Liver (tissue), 8 donors: ENCODE measurements at regions not wholly inside any gene's neighbourhood (a gene's known extent, or its start where the extent isn't known, plus 50 kb on each side); places are given as distances from the start of the nearest gene placed in this dataset.

Source experiments
- DNase-seq: peaks from one replicate; pipeline ENCODE4 v3.0.0-alpha.2; 2017; ENCODE audit warnings: low spot score
- H3K27ac ChIP-seq, 2 donors: one replicate each; pipeline ENCODE4 v1.7.0; 2013; ENCODE audit warnings: inconsistent platforms in 2 of 2, low read length in 2 of 2, control low read depth in 1 of 2, low read depth in 1 of 2, mild to moderate bottlenecking in 1 of 2
- H3K27me3 ChIP-seq, 4 donors: one replicate each; pipeline versions ENCODE4 v1.6.1 to v1.7.0; 2013; ENCODE audit warnings: low read length in 3 of 4, inconsistent platforms in 1 of 4, mild to moderate bottlenecking in 1 of 4, moderate library complexity in 1 of 4; ENCODE audit not compliant: control insufficient read depth in 4 of 4, insufficient read depth in 4 of 4
- H3K36me3 ChIP-seq, 4 donors: one replicate each; pipeline versions ENCODE4 v1.6.1 to v1.7.0; 2013; ENCODE audit warnings: low read length in 3 of 4, mild to moderate bottlenecking in 3 of 4, low read depth in 1 of 4, moderate library complexity in 1 of 4; ENCODE audit not compliant: control insufficient read depth in 4 of 4, insufficient read depth in 3 of 4
- H3K4me1 ChIP-seq, 4 donors: one replicate each; pipeline versions ENCODE4 v1.6.1 to v1.7.0; 2013; ENCODE audit warnings: low read length in 3 of 4, mild to moderate bottlenecking in 3 of 4, moderate library complexity in 1 of 4; ENCODE audit not compliant: control insufficient read depth in 4 of 4, insufficient read depth in 4 of 4
- H3K4me3 ChIP-seq, 3 donors: one replicate each; pipeline versions ENCODE4 v1.6.1 to v1.7.0; 2013; ENCODE audit warnings: low read length in 3 of 3, control low read depth in 1 of 3, low read depth in 1 of 3, mild to moderate bottlenecking in 1 of 3
- H3K9ac ChIP-seq, 2 donors: one replicate each; pipeline ENCODE4 v1.7.0; 2013; ENCODE audit warnings: low read length in 2 of 2, mild to moderate bottlenecking in 2 of 2, moderate library complexity in 2 of 2, control low read depth in 1 of 2, low read depth in 1 of 2
- H3K9me3 ChIP-seq, 4 donors: one replicate each; pipeline versions ENCODE4 v1.6.1 to v1.7.0; 2013; ENCODE audit warnings: low read length in 3 of 4; ENCODE audit not compliant: control insufficient read depth in 4 of 4
- EGR1 ChIP-seq, 2 donors: IDR thresholded peaks; 2 replicates each; pipeline ENCODE4 v1.6.1; 2016 to 2018; ENCODE audit warnings: antibody characterized with exemption in 2 of 2, low read depth in 2 of 2
- FOXA1 ChIP-seq: IDR thresholded peaks from 2 replicates; pipeline ENCODE4 v1.6.1; 2016; ENCODE audit warnings: antibody characterized with exemption
- FOXA2 ChIP-seq: IDR thresholded peaks from 2 replicates; pipeline ENCODE4 v1.6.1; 2016; ENCODE audit warnings: antibody characterized with exemption
- GABPA ChIP-seq, 2 donors: IDR thresholded peaks in 1 of 2; conservative IDR thresholded peaks in 1 of 2; 2 replicates each; pipeline ENCODE4 v1.6.1; 2016; ENCODE audit warnings: antibody characterized with exemption in 2 of 2, mild to moderate bottlenecking in 1 of 2, moderate library complexity in 1 of 2
- HNF4A ChIP-seq, 2 donors: conservative IDR thresholded peaks; 2 replicates each; pipeline ENCODE4 v1.6.1; 2016; ENCODE audit warnings: antibody characterized with exemption in 2 of 2, mild to moderate bottlenecking in 2 of 2
- HNF4G ChIP-seq: IDR thresholded peaks from 2 replicates; pipeline ENCODE4 v1.6.1; 2016; ENCODE audit warnings: antibody characterized with exemption
- JUND ChIP-seq, 2 donors: IDR thresholded peaks; 2 replicates each; pipeline ENCODE4 v1.6.1; 2016; ENCODE audit warnings: antibody characterized with exemption in 2 of 2
- NR2F2 ChIP-seq: IDR thresholded peaks from 2 replicates; pipeline ENCODE4 v1.6.1; 2016; ENCODE audit warnings: antibody characterized with exemption
- RAD21 ChIP-seq, 2 donors: IDR thresholded peaks; 2 replicates each; pipeline ENCODE4 v1.6.1; 2016; ENCODE audit warnings: antibody characterized with exemption in 2 of 2, mild to moderate bottlenecking in 2 of 2
- RXRA ChIP-seq, 2 donors: IDR thresholded peaks; 2 replicates each; pipeline ENCODE4 v1.6.1; 2017 to 2018; ENCODE audit warnings: antibody characterized with exemption in 2 of 2, mild to moderate bottlenecking in 1 of 2
- SP1 ChIP-seq: IDR thresholded peaks from 2 replicates; pipeline ENCODE4 v1.6.1; 2018; ENCODE audit warnings: antibody characterized with exemption, mild to moderate bottlenecking
- TAF1 ChIP-seq: conservative IDR thresholded peaks from 2 replicates; pipeline ENCODE4 v1.6.1; 2016; ENCODE audit warnings: antibody characterized with exemption, mild to moderate bottlenecking
- YY1 ChIP-seq: IDR thresholded peaks from 2 replicates; pipeline ENCODE4 v1.6.1; 2016; ENCODE audit warnings: antibody characterized with exemption, mild to moderate bottlenecking
- WGBS: extraction: QIAGEN DNeasy Blood & Tissue Kit; methylation state at CpG from one replicate; pipeline ENCODE4 v1.1.7; 2013; 5-methylcytosine and 5-hydroxymethylcytosine counted together
- TF ChIP-seq, protein P1 (sequence below): fragments of 150-350 bp; IDR thresholded peaks from 2 replicates; pipeline ENCODE4 v1.5.1; 2017; ENCODE audit warnings: improper control_type of control experiment, low read depth, low read length; ENCODE audit not compliant: missing input control
- TF ChIP-seq, protein P2 (sequence below): IDR thresholded peaks from 2 replicates; pipeline ENCODE4 v1.6.1; 2016; ENCODE audit warnings: antibody characterized with exemption
- TF ChIP-seq, protein P3 (sequence below): IDR thresholded peaks from 2 replicates; pipeline ENCODE4 v1.6.1; 2016; ENCODE audit warnings: antibody characterized with exemption, mild to moderate bottlenecking
- TF ChIP-seq, protein P4 (sequence below): IDR thresholded peaks from 2 replicates; pipeline ENCODE4 v1.6.1; 2016; ENCODE audit warnings: antibody characterized with exemption
- TF ChIP-seq, protein P5 (sequence below): IDR thresholded peaks from 2 replicates; pipeline ENCODE4 v1.6.1; 2016; ENCODE audit warnings: antibody characterized with exemption
- donor health status: healthy.
- donor health status: healthy.
- donor health status: healthy.
- donor health status: healthy.
- donor health status: healthy.

DNA sequence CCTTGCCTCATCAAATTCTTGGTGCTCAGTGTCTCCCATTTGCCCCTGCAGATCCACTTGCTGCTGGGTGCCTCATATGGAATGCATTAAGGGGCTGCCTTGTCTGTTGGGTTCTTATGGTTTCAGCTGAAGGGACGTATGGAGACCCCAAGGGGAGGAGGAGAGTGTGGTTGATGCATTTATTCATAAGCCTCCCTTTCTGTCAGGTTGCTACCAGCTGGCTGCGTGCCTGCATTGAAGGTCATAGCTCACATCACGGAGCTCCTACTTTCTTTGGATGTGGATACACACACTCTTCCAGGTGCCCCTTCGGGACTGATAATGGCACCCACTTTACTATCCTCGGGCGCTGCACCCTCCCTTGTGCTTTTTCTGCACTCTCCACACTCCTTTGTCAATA is 377.9 kb downstream of the SLC4A3 start:
- WGBS = 73% methylated on average over 6 of the region's 6 CpGs
- TF ChIP-seq FOXA2 (no peak), RXRA (IDR thresholded peaks at IDR 0.05) (no peak), HNF4G (no peak), RAD21 (IDR thresholded peaks at IDR 0.05) (no peak), TAF1 (no peak), SP1 (no peak), HNF4A (conservative IDR thresholded peaks at IDR 0.05) (no peak), YY1 (no peak), FOXA1 (no peak), JUND (IDR thresholded peaks at IDR 0.05) (no peak), EGR1 (IDR thresholded peaks at IDR 0.05; ENCODE audit: low read depth in 2 of 2) (no peak), GABPA (IDR thresholded peaks at IDR 0.05 in 1 of 2, conservative IDR thresholded peaks at IDR 0.05 in 1 of 2) (no peak), NR2F2 (no peak)
- TF ChIP-seq, protein P1, sequence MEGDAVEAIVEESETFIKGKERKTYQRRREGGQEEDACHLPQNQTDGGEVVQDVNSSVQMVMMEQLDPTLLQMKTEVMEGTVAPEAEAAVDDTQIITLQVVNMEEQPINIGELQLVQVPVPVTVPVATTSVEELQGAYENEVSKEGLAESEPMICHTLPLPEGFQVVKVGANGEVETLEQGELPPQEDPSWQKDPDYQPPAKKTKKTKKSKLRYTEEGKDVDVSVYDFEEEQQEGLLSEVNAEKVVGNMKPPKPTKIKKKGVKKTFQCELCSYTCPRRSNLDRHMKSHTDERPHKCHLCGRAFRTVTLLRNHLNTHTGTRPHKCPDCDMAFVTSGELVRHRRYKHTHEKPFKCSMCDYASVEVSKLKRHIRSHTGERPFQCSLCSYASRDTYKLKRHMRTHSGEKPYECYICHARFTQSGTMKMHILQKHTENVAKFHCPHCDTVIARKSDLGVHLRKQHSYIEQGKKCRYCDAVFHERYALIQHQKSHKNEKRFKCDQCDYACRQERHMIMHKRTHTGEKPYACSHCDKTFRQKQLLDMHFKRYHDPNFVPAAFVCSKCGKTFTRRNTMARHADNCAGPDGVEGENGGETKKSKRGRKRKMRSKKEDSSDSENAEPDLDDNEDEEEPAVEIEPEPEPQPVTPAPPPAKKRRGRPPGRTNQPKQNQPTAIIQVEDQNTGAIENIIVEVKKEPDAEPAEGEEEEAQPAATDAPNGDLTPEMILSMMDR = no peak
- TF ChIP-seq, protein P2, sequence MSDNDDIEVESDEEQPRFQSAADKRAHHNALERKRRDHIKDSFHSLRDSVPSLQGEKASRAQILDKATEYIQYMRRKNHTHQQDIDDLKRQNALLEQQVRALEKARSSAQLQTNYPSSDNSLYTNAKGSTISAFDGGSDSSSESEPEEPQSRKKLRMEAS = no peak
- TF ChIP-seq, protein P3, sequence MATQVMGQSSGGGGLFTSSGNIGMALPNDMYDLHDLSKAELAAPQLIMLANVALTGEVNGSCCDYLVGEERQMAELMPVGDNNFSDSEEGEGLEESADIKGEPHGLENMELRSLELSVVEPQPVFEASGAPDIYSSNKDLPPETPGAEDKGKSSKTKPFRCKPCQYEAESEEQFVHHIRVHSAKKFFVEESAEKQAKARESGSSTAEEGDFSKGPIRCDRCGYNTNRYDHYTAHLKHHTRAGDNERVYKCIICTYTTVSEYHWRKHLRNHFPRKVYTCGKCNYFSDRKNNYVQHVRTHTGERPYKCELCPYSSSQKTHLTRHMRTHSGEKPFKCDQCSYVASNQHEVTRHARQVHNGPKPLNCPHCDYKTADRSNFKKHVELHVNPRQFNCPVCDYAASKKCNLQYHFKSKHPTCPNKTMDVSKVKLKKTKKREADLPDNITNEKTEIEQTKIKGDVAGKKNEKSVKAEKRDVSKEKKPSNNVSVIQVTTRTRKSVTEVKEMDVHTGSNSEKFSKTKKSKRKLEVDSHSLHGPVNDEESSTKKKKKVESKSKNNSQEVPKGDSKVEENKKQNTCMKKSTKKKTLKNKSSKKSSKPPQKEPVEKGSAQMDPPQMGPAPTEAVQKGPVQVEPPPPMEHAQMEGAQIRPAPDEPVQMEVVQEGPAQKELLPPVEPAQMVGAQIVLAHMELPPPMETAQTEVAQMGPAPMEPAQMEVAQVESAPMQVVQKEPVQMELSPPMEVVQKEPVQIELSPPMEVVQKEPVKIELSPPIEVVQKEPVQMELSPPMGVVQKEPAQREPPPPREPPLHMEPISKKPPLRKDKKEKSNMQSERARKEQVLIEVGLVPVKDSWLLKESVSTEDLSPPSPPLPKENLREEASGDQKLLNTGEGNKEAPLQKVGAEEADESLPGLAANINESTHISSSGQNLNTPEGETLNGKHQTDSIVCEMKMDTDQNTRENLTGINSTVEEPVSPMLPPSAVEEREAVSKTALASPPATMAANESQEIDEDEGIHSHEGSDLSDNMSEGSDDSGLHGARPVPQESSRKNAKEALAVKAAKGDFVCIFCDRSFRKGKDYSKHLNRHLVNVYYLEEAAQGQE = no peak
- TF ChIP-seq, protein P4, sequence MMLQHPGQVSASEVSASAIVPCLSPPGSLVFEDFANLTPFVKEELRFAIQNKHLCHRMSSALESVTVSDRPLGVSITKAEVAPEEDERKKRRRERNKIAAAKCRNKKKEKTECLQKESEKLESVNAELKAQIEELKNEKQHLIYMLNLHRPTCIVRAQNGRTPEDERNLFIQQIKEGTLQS = no peak
- TF ChIP-seq, protein P5, sequence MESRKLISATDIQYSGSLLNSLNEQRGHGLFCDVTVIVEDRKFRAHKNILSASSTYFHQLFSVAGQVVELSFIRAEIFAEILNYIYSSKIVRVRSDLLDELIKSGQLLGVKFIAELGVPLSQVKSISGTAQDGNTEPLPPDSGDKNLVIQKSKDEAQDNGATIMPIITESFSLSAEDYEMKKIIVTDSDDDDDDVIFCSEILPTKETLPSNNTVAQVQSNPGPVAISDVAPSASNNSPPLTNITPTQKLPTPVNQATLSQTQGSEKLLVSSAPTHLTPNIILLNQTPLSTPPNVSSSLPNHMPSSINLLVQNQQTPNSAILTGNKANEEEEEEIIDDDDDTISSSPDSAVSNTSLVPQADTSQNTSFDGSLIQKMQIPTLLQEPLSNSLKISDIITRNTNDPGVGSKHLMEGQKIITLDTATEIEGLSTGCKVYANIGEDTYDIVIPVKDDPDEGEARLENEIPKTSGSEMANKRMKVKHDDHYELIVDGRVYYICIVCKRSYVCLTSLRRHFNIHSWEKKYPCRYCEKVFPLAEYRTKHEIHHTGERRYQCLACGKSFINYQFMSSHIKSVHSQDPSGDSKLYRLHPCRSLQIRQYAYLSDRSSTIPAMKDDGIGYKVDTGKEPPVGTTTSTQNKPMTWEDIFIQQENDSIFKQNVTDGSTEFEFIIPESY = no peak

More for the DNA sequence above, 377.9 kb downstream of the SLC4A3 start:
- Histone ChIP-seq H3K27ac (no peak overlapping the region), H3K4me1 (no peaks in the 10 kb centered on the region), H3K36me3 (no peaks in the 10 kb centered on the region), H3K9ac (no peak overlapping the region), H3K9me3 (no peaks in the 10 kb centered on the region), H3K4me3 (no peak overlapping the region), H3K27me3 (peaks cover 0 to 2% (median 0%) of the 10 kb centered on the region in 4 donors)
- no peak for DNase-seq
